ENCODE measurements at regions not wholly inside any gene's neighbourhood (a gene's known extent, or its start where the extent isn't known, plus 50 kb on each side); places are given as distances from the start of the nearest gene placed in this dataset.
"Not testable (repeated sequence)": the region's sequence is repeated elsewhere in the genome, so short reads cannot be mapped to it uniquely, and the experiment has no call there.

DNA sequence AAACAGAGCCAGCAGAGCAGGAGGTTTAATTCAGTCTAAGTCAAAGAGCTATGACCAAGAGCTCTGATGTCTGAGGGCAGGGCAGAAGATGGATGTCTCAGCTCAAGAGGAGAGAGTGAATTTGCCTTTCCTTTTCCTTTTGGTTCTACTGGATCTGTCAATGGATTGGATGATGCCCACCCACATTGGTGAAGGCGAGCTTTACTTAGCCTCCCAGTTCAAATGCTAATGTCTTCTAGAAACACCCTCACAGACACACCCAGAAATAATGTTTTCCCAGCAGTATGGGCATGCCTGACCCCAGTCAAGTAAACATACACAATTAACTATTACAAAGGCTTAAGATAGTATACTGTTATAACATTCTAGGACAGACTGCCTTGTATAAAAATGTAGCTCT lies 236.3 kb upstream of the NRXN1 start:
- H3K27me3 ChIP-seq (replicated peaks; ENCODE audit: insufficient read depth, low read depth, low read length, poor library complexity) = peaks cover 7% of the 10 kb centered on the region
- intact Hi-C loops (cut with micrococcal nuclease; ENCODE audit: unreplicated experiment) = no loop called here
- no peaks in the 10 kb centered on the region for H3K9me3 ChIP-seq (ENCODE audit: low read depth, low read length, poor library complexity, severe bottlenecking)
- no peak overlapping the region for H3K4me3 ChIP-seq (ENCODE audit: low read depth, low read length, poor library complexity, severe bottlenecking)
- no TSS peak for BruUV-seq (replicated peaks)
- H3K36me3 ChIP-seq (ENCODE audit: insufficient read depth, low read length, poor library complexity, severe bottlenecking) = no peaks in the 10 kb centered on the region
- ChIA-PET CTCF (no interaction called here), POLR2A (ENCODE audit: low non-redundant PET) (no interaction called here)
- no peaks in the 10 kb centered on the region for H3K4me1 ChIP-seq (ENCODE audit: insufficient read depth, low read length, poor library complexity, severe bottlenecking)
- TF ChIP-seq, protein P1, sequence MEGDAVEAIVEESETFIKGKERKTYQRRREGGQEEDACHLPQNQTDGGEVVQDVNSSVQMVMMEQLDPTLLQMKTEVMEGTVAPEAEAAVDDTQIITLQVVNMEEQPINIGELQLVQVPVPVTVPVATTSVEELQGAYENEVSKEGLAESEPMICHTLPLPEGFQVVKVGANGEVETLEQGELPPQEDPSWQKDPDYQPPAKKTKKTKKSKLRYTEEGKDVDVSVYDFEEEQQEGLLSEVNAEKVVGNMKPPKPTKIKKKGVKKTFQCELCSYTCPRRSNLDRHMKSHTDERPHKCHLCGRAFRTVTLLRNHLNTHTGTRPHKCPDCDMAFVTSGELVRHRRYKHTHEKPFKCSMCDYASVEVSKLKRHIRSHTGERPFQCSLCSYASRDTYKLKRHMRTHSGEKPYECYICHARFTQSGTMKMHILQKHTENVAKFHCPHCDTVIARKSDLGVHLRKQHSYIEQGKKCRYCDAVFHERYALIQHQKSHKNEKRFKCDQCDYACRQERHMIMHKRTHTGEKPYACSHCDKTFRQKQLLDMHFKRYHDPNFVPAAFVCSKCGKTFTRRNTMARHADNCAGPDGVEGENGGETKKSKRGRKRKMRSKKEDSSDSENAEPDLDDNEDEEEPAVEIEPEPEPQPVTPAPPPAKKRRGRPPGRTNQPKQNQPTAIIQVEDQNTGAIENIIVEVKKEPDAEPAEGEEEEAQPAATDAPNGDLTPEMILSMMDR (conservative IDR thresholded peaks at IDR 0.05; ENCODE audit: low read depth, low read length) = no peak
- no peak for TF ChIP-seq EZH2 (IDR thresholded peaks at IDR 0.05; ENCODE audit: borderline replicate concordance, low read depth, low read length, poor library complexity, severe bottlenecking)
- no peak for DNase-seq (ENCODE audit: low spot score)
- no peak overlapping the region for H3K27ac ChIP-seq (ENCODE audit: low read depth, low read length, poor library complexity, severe bottlenecking)

DNA sequence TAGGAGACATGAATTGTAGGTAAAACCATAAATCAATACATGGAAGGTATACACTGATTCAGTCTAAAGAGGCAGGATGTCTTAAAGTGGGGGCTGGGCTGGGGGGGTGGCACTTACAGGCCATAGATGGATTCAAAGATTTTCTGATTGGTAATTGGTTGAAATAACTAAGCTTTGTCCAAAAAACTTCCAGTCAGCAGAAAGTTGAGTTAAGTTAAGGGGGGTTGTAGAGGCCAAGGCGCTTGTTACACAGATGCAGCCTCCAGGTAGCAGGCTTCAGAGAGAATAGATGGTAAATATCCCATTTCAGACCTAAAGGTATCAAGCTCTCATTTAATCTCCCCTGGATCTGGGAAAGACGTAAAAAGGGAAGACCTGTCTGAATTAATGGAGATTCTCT lies 233.6 kb upstream of the NRXN1 start:
- TF ChIP-seq, protein P1 (conservative IDR thresholded peaks at IDR 0.05; ENCODE audit: low read depth, low read length) = no peak
- no peak for TF ChIP-seq EZH2 (IDR thresholded peaks at IDR 0.05; ENCODE audit: borderline replicate concordance, low read depth, low read length, poor library complexity, severe bottlenecking)

DNA sequence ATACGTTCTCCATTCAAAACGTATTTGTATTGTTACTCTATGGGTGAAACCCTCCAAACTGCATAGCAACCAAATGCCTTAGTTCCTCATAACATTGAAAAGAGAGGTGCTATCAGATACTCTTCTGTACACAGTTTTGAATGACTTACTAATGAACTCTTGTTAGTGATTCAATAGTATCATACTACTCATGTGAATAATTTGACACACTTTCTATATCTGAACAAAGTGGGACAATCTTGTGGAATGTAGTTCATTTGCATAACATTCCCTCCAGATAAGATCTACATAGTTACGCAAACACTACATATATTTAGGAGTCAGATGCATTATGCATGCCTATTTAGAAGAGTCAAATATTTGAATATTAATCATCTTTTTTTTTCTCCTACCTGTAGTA lies 232.0 kb upstream of the NRXN1 start:
- TF ChIP-seq EZH2 (IDR thresholded peaks at IDR 0.05; ENCODE audit: borderline replicate concordance, low read depth, low read length, poor library complexity, severe bottlenecking) = no peak
- TF ChIP-seq, protein P1 (conservative IDR thresholded peaks at IDR 0.05; ENCODE audit: low read depth, low read length) = no peak
- CTCF ChIA-PET = no interaction called here
- intact Hi-C loops (cut with micrococcal nuclease; ENCODE audit: unreplicated experiment) = no loop called here
- Histone ChIP-seq H3K4me1 (ENCODE audit: insufficient read depth, low read length, poor library complexity, severe bottlenecking) (no peaks in the 10 kb centered on the region), H3K9me3 (ENCODE audit: low read depth, low read length, poor library complexity, severe bottlenecking) (no peaks in the 10 kb centered on the region), H3K27me3 (replicated peaks; ENCODE audit: insufficient read depth, low read depth, low read length, poor library complexity) (peaks cover 7% of the 10 kb centered on the region), H3K36me3 (ENCODE audit: insufficient read depth, low read length, poor library complexity, severe bottlenecking) (no peaks in the 10 kb centered on the region), H3K27ac (ENCODE audit: low read depth, low read length, poor library complexity, severe bottlenecking) (no peak overlapping the region), H3K4me3 (ENCODE audit: low read depth, low read length, poor library complexity, severe bottlenecking) (no peak overlapping the region)
- POLR2A ChIA-PET (ENCODE audit: low non-redundant PET) = no interaction called here
- DNase-seq (ENCODE audit: low spot score) = no peak
- BruUV-seq (replicated peaks) = no TSS peak

More for the DNA sequence above, 233.6 kb upstream of the NRXN1 start:
- no TSS peak for BruUV-seq (replicated peaks)
- peaks cover 7% of the 10 kb centered on the region for H3K27me3 ChIP-seq (replicated peaks; ENCODE audit: insufficient read depth, low read depth, low read length, poor library complexity)
- ChIA-PET CTCF (no interaction called here), POLR2A (ENCODE audit: low non-redundant PET) (no interaction called here)
- no peaks in the 10 kb centered on the region for H3K36me3 ChIP-seq (ENCODE audit: insufficient read depth, low read length, poor library complexity, severe bottlenecking)
- H3K27ac ChIP-seq (ENCODE audit: low read depth, low read length, poor library complexity, severe bottlenecking) = no peak overlapping the region
- H3K4me1 ChIP-seq (ENCODE audit: insufficient read depth, low read length, poor library complexity, severe bottlenecking) = no peaks in the 10 kb centered on the region
- intact Hi-C loops (cut with micrococcal nuclease; ENCODE audit: unreplicated experiment) = no loop called here
- no peak overlapping the region for H3K4me3 ChIP-seq (ENCODE audit: low read depth, low read length, poor library complexity, severe bottlenecking)
- no peaks in the 10 kb centered on the region for H3K9me3 ChIP-seq (ENCODE audit: low read depth, low read length, poor library complexity, severe bottlenecking)
- no peak for DNase-seq (ENCODE audit: low spot score)

DNA sequence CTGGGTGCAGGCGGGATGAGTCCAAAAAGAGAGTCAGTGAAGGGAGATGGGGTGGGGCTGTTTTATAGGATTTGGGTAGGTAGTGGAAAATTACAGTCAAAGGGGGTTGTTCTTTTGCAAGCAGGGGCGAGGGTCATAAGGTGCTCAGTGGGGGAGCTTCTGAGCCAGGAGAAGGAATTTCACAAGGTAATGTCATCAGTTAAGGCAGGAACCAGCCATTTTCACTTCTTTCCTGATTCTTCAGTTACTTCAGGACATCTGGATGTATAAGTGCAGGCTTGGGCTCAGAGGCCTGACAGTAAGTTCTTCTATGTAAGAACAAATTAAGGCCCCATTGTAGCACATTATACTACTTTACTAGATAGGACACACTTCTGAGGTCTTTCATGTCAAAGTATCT lies 231.2 kb upstream of the NRXN1 start:
- intact Hi-C loops (cut with micrococcal nuclease; ENCODE audit: unreplicated experiment) = not testable (repeated sequence)

More for the DNA sequence above, 231.2 kb upstream of the NRXN1 start:
- H3K4me3 ChIP-seq (ENCODE audit: low read depth, low read length, poor library complexity, severe bottlenecking); DNase-seq (ENCODE audit: low spot score); H3K27me3 ChIP-seq (replicated peaks; ENCODE audit: insufficient read depth, low read depth, low read length, poor library complexity); H3K9me3 ChIP-seq (ENCODE audit: low read depth, low read length, poor library complexity, severe bottlenecking); H3K36me3 ChIP-seq (ENCODE audit: insufficient read depth, low read length, poor library complexity, severe bottlenecking); H3K27ac ChIP-seq (ENCODE audit: low read depth, low read length, poor library complexity, severe bottlenecking); BruUV-seq (replicated peaks); H3K4me1 ChIP-seq (ENCODE audit: insufficient read depth, low read length, poor library complexity, severe bottlenecking); POLR2A ChIA-PET (ENCODE audit: low non-redundant PET); CTCF ChIA-PET: not testable (repeated sequence)
